Spleen (tissue), 7 donors: ENCODE measurements at regions not wholly inside any gene's neighbourhood (a gene's known extent, or its start where the extent isn't known, plus 50 kb on each side); places are given as distances from the start of the nearest gene placed in this dataset.

Experiments
- POLR2A ChIP-seq, 3 donors: fragments of 450-650 bp; IDR thresholded peaks; one replicate each; pipeline ENCODE4 v1.5.1; 2017; ENCODE audit warnings: antibody characterized with exemption in 3 of 3, mild to moderate bottlenecking in 1 of 3
- POLR2AphosphoS5 ChIP-seq, 3 donors: sonication (generic); formaldehyde crosslinking; IDR thresholded peaks; one replicate each; pipeline ENCODE4 v1.5.1; 2017; ENCODE audit warnings: antibody characterized with exemption in 3 of 3
- TF ChIP-seq, protein P1 (sequence below), 11 experiments: fragments of 200-600 bp in 7 of 11; fragments of 450-650 bp in 4 of 11; sonication (generic) in 4 of 11; IDR thresholded peaks in 8 of 11; conservative IDR thresholded peaks in 3 of 11; 1 replicate in 7 of 11; 2 replicates in 4 of 11; pipeline versions ENCODE4 v1.4.0 to v1.8.0; 2016 to 2021; ENCODE audit warnings: antibody characterized with exemption in 11 of 11, inconsistent platforms in 4 of 11, mild to moderate bottlenecking in 1 of 11
- donor health status: DM: no; HTN: no; CAD: no; lungs with moderate emphysema.
- donor health status: DM: no; HTN: no; CAD: no.
- donor health status: DM: no; HTN: no; CAD: no.

GRCh38 chr18:1229634-1230033 is 325.0 kb downstream of the ADCYAP1 start:
- TF ChIP-seq POLR2A (IDR thresholded peaks at IDR 0.05), result no peak
- TF ChIP-seq, protein P1, sequence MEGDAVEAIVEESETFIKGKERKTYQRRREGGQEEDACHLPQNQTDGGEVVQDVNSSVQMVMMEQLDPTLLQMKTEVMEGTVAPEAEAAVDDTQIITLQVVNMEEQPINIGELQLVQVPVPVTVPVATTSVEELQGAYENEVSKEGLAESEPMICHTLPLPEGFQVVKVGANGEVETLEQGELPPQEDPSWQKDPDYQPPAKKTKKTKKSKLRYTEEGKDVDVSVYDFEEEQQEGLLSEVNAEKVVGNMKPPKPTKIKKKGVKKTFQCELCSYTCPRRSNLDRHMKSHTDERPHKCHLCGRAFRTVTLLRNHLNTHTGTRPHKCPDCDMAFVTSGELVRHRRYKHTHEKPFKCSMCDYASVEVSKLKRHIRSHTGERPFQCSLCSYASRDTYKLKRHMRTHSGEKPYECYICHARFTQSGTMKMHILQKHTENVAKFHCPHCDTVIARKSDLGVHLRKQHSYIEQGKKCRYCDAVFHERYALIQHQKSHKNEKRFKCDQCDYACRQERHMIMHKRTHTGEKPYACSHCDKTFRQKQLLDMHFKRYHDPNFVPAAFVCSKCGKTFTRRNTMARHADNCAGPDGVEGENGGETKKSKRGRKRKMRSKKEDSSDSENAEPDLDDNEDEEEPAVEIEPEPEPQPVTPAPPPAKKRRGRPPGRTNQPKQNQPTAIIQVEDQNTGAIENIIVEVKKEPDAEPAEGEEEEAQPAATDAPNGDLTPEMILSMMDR (IDR thresholded peaks at IDR 0.05 in 8 of 11, conservative IDR thresholded peaks at IDR 0.05 in 3 of 11), result no peak
- TF ChIP-seq POLR2AphosphoS5 (IDR thresholded peaks at IDR 0.05), result no peak
